ENCODE measurements at regions not wholly inside any gene's neighbourhood (a gene's known extent, or its start where the extent isn't known, plus 50 kb on each side); places are given as distances from the start of the nearest gene placed in this dataset.

GRCh38 chr6:134414793-134415192 is 96.9 kb upstream of the SGK1 start:
- Histone ChIP-seq H3K4me3 (no peak overlapping the region), H3K9me3 (peaks cover 3 to 6% of the 10 kb centered on the region in 2 donors), H3K27me3 (no peaks in the 10 kb centered on the region), H3K4me1 (peaks cover 0 to 4% of the 10 kb centered on the region in 2 donors), H3K27ac (peak overlapping the region in 1 of 2 donors; percentile 31), H3K36me3 (no peaks in the 10 kb centered on the region)
- no peak for DNase-seq (ENCODE audit: low spot score)
- no peak for TF ChIP-seq CTCF (IDR thresholded peaks at IDR 0.05)

- H3K4me1 ChIP-seq = peaks cover 0 to 4% of the 10 kb centered on the region in 2 donors
- H3K9me3 ChIP-seq = peaks cover 3 to 6% of the 10 kb centered on the region in 2 donors
- H3K27ac ChIP-seq = no peak overlapping the region
- H3K36me3 ChIP-seq = no peaks in the 10 kb centered on the region
- no peak for TF ChIP-seq CTCF (IDR thresholded peaks at IDR 0.05)
- no peaks in the 10 kb centered on the region for H3K27me3 ChIP-seq
- H3K4me3 ChIP-seq = no peak overlapping the region
- DNase-seq (ENCODE audit: low spot score) = no peak
Observed at GRCh38 chr6:134413241-134413643, 95.3 kb upstream of the SGK1 start.

- H3K9me3 ChIP-seq = peaks cover 3 to 6% of the 10 kb centered on the region in 2 donors
- no peak for TF ChIP-seq CTCF (IDR thresholded peaks at IDR 0.05)
- DNase-seq (ENCODE audit: low spot score) = no peak
- H3K36me3 ChIP-seq = no peaks in the 10 kb centered on the region
- no peak overlapping the region for H3K4me3 ChIP-seq
- no peaks in the 10 kb centered on the region for H3K27me3 ChIP-seq
- peaks cover 0 to under 1% of the 10 kb centered on the region in 2 donors for H3K4me1 ChIP-seq
- H3K27ac ChIP-seq = no peak overlapping the region
Observed at GRCh38 chr6:134410541-134410940, 92.6 kb upstream of the SGK1 start.

- no peaks in the 10 kb centered on the region for H3K27me3 ChIP-seq
- no peak overlapping the region for H3K27ac ChIP-seq
- H3K9me3 ChIP-seq = peaks cover 0 to 6% of the 10 kb centered on the region in 2 donors
- DNase-seq (ENCODE audit: low spot score) = no peak
- no peaks in the 10 kb centered on the region for H3K36me3 ChIP-seq
- H3K4me3 ChIP-seq = no peak overlapping the region
- no peak for TF ChIP-seq CTCF (IDR thresholded peaks at IDR 0.05)
- H3K4me1 ChIP-seq = no peaks in the 10 kb centered on the region
Observed at GRCh38 chr6:134407791-134408190, 89.9 kb upstream of the SGK1 start.

GRCh38 chr6:134406311-134406710 is 88.4 kb upstream of the SGK1 start:
- H3K27me3 ChIP-seq = no peaks in the 10 kb centered on the region
- H3K36me3 ChIP-seq = no peaks in the 10 kb centered on the region
- H3K27ac ChIP-seq = no peak overlapping the region

More at GRCh38 chr6:134406311-134406710, 88.4 kb upstream of the SGK1 start:
- DNase-seq (ENCODE audit: low spot score) = no peak
- Histone ChIP-seq H3K4me1 (no peaks in the 10 kb centered on the region), H3K4me3 (no peak overlapping the region), H3K9me3 (peaks cover 0 to 5% of the 10 kb centered on the region in 2 donors)
- TF ChIP-seq CTCF (IDR thresholded peaks at IDR 0.05) = no peak
